Esophagus muscularis mucosa (tissue), 3 donors: ENCODE measurements at regions not wholly inside any gene's neighbourhood (a gene's known extent, or its start where the extent isn't known, plus 50 kb on each side); places are given as distances from the start of the nearest gene placed in this dataset.

Source experiments
- CTCF ChIP-seq, 3 experiments: fragments of 200-600 bp in 2 of 3; fragments of 450-650 bp in 1 of 3; sonication (generic) in 2 of 3; IDR thresholded peaks; one replicate each; pipeline ENCODE4 v1.5.1; 2017 to 2019; ENCODE audit warnings: antibody characterized with exemption in 3 of 3, mild to moderate bottlenecking in 2 of 3, moderate library complexity in 1 of 3
- POLR2AphosphoS5 ChIP-seq, 2 donors: sonication (generic); formaldehyde crosslinking; IDR thresholded peaks; one replicate each; pipeline ENCODE4 v1.6.1; 2017; ENCODE audit warnings: antibody characterized with exemption in 2 of 2

- no peak for TF ChIP-seq CTCF (IDR thresholded peaks at IDR 0.05)
- no peak for TF ChIP-seq POLR2AphosphoS5 (IDR thresholded peaks at IDR 0.05)
These were observed 184.2 kb downstream of the FAT4 start for GRCh38 chr4:125498981-125499380.
